Ascending aorta (tissue), 2 donors: ENCODE measurements at regions not wholly inside any gene's neighbourhood (a gene's known extent, or its start where the extent isn't known, plus 50 kb on each side); places are given as distances from the start of the nearest gene placed in this dataset.

Experiments used
- DNase-seq, 2 donors: peaks; one replicate each; pipeline ENCODE4 v3.0.0-alpha.2; 2019; ENCODE audit warnings: low spot score in 2 of 2
- H3K27ac ChIP-seq, 2 donors: fragments of 200-600 bp; sonication (generic); one replicate each; pipeline ENCODE4 v1.5.1; 2016 to 2017; ENCODE audit warnings: mild to moderate bottlenecking in 1 of 2
- H3K27me3 ChIP-seq: fragments of 200-600 bp; sonication (generic); one replicate; pipeline ENCODE4 v1.5.1; 2017
- H3K36me3 ChIP-seq, 2 donors: fragments of 200-600 bp; sonication (generic); one replicate each; pipeline ENCODE4 v1.5.1; 2016
- H3K4me1 ChIP-seq, 2 donors: fragments of 200-600 bp; sonication (generic); one replicate each; pipeline ENCODE4 v1.5.1; 2016 to 2017; ENCODE audit warnings: mild to moderate bottlenecking in 1 of 2
- H3K4me3 ChIP-seq, 2 donors: fragments of 200-600 bp; sonication (generic); one replicate each; pipeline ENCODE4 v1.5.1; 2016 to 2017; ENCODE audit warnings: mild to moderate bottlenecking in 1 of 2
- H3K9me3 ChIP-seq, 2 donors: fragments of 200-600 bp; sonication (generic); one replicate each; pipeline ENCODE4 v1.5.1; 2016
- CTCF ChIP-seq, 3 experiments: fragments of 200-600 bp in 2 of 3; fragments of 450-650 bp in 1 of 3; sonication (generic) in 2 of 3; IDR thresholded peaks; one replicate each; pipeline ENCODE4 v1.5.1; 2016 to 2019; ENCODE audit warnings: antibody characterized with exemption in 3 of 3, mild to moderate bottlenecking in 1 of 3, moderate library complexity in 1 of 3
- intact Hi-C: fragments of 100-400 bp; cut with DNase I; formaldehyde crosslinking; loops from one replicate; pipeline ENCODE4 v1.15.1; 2023

GRCh38 chr10:128476845-128477244, 350.6 kb upstream of the MKI67 start:
- no peaks in the 10 kb centered on the region for H3K27me3 ChIP-seq
- no peaks in the 10 kb centered on the region for H3K9me3 ChIP-seq
- intact Hi-C loops, result no loop called here
- TF ChIP-seq CTCF (IDR thresholded peaks at IDR 0.05), result no peak
- H3K4me3 ChIP-seq, result no peak overlapping the region
- no peak overlapping the region for H3K27ac ChIP-seq
- no peaks in the 10 kb centered on the region for H3K36me3 ChIP-seq
- no peak for DNase-seq
- no peaks in the 10 kb centered on the region for H3K4me1 ChIP-seq

GRCh38 chr10:128480601-128481000, 354.4 kb upstream of the MKI67 start:
- Histone ChIP-seq H3K4me1 (no peaks in the 10 kb centered on the region), H3K9me3 (no peaks in the 10 kb centered on the region), H3K36me3 (no peaks in the 10 kb centered on the region), H3K27ac (no peak overlapping the region), H3K4me3 (no peak overlapping the region), H3K27me3 (no peaks in the 10 kb centered on the region)
- intact Hi-C loops, result no loop called here
- no peak for TF ChIP-seq CTCF (IDR thresholded peaks at IDR 0.05)
- no peak for DNase-seq

GRCh38 chr10:128481152-128481840, 355.1 kb upstream of the MKI67 start:
- no peak overlapping the region for H3K27ac ChIP-seq
- intact Hi-C loops, result no loop called here
- DNase-seq, result no peak
- H3K27me3 ChIP-seq, result no peaks in the 10 kb centered on the region
- no peaks in the 10 kb centered on the region for H3K4me1 ChIP-seq
- no peaks in the 10 kb centered on the region for H3K36me3 ChIP-seq
- no peak for TF ChIP-seq CTCF (IDR thresholded peaks at IDR 0.05)
- no peaks in the 10 kb centered on the region for H3K9me3 ChIP-seq
- H3K4me3 ChIP-seq, result no peak overlapping the region

GRCh38 chr10:128482052-128482451, 355.8 kb upstream of the MKI67 start:
- H3K4me3 ChIP-seq, result no peak overlapping the region
- DNase-seq, result no peak
- H3K27ac ChIP-seq, result no peak overlapping the region
- no peak for TF ChIP-seq CTCF (IDR thresholded peaks at IDR 0.05)
- no peaks in the 10 kb centered on the region for H3K4me1 ChIP-seq
- no peaks in the 10 kb centered on the region for H3K27me3 ChIP-seq
- H3K36me3 ChIP-seq, result no peaks in the 10 kb centered on the region
- intact Hi-C loops, result no loop called here
- no peaks in the 10 kb centered on the region for H3K9me3 ChIP-seq

GRCh38 chr10:128483216-128483615, 357.0 kb upstream of the MKI67 start:
- no peak for TF ChIP-seq CTCF (IDR thresholded peaks at IDR 0.05)
- no peaks in the 10 kb centered on the region for H3K4me1 ChIP-seq
- no peak for DNase-seq

GRCh38 chr10:128484041-128484440, 357.8 kb upstream of the MKI67 start:
- DNase-seq, result no peak
- Histone ChIP-seq H3K36me3 (no peaks in the 10 kb centered on the region), H3K27me3 (no peaks in the 10 kb centered on the region), H3K27ac (no peak overlapping the region), H3K9me3 (no peaks in the 10 kb centered on the region), H3K4me3 (no peak overlapping the region), H3K4me1 (no peaks in the 10 kb centered on the region)
- intact Hi-C loops, result no loop called here
- no peak for TF ChIP-seq CTCF (IDR thresholded peaks at IDR 0.05)

More at GRCh38 chr10:128483216-128483615, 357.0 kb upstream of the MKI67 start:
- Histone ChIP-seq H3K4me3 (no peak overlapping the region), H3K27ac (no peak overlapping the region), H3K27me3 (no peaks in the 10 kb centered on the region), H3K36me3 (no peaks in the 10 kb centered on the region), H3K9me3 (no peaks in the 10 kb centered on the region)
- intact Hi-C loops, result no loop called here
